ENCODE measurements at regions not wholly inside any gene's neighbourhood (a gene's known extent, or its start where the extent isn't known, plus 50 kb on each side); places are given as distances from the start of the nearest gene placed in this dataset.
"Not testable (repeated sequence)": the region's sequence is repeated elsewhere in the genome, so short reads cannot be mapped to it uniquely, and the experiment has no call there.

- TF ChIP-seq JUND (IDR thresholded peaks at IDR 0.05) = no peak
- no peak for TF ChIP-seq NFIC (IDR thresholded peaks at IDR 0.05; ENCODE audit: borderline replicate concordance)
- TF ChIP-seq POLR2AphosphoS5 (IDR thresholded peaks at IDR 0.05; ENCODE audit: low read depth, low read length) = no peak
- TF ChIP-seq RAD21 (IDR thresholded peaks at IDR 0.05; ENCODE audit: low read length) = no peak
- no peak for TF ChIP-seq ZBTB33 (IDR thresholded peaks at IDR 0.05; ENCODE audit: borderline replicate concordance, low read depth)
- no peak for TF ChIP-seq FOSL2 (IDR thresholded peaks at IDR 0.05; ENCODE audit: borderline replicate concordance, low read depth)
- no peak for TF ChIP-seq EP300 (IDR thresholded peaks at IDR 0.05; ENCODE audit: borderline replicate concordance in 1 of 2, low read depth in 1 of 2, low read length in 1 of 2)
- TF ChIP-seq TEAD4 (IDR thresholded peaks at IDR 0.05; ENCODE audit: borderline replicate concordance, insufficient read depth) = no peak
- no peak for TF ChIP-seq MAX (IDR thresholded peaks at IDR 0.05; ENCODE audit: low read depth)
- no peak for TF ChIP-seq PBX3 (IDR thresholded peaks at IDR 0.05)
- no peak for TF ChIP-seq NRF1 (IDR thresholded peaks at IDR 0.05; ENCODE audit: low read depth, low read length)
- TF ChIP-seq EZH2phosphoT487 (IDR thresholded peaks at IDR 0.05; ENCODE audit: borderline replicate concordance, low read depth) = no peak
- no peak for TF ChIP-seq CHD2 (IDR thresholded peaks at IDR 0.05; ENCODE audit: low read length, partially characterized antibody)
- TF ChIP-seq TAF1 (IDR thresholded peaks at IDR 0.05; ENCODE audit: borderline replicate concordance, low read depth, low read length) = no peak
- TF ChIP-seq TCF12 (IDR thresholded peaks at IDR 0.05) = no peak
- TF ChIP-seq CTCF (IDR thresholded peaks at IDR 0.05) = no peak
- TF ChIP-seq YY1 (IDR thresholded peaks at IDR 0.05; ENCODE audit: low read depth) = no peak
- Histone ChIP-seq H3K9ac (no peak overlapping the region), H3K9me3 (no peaks in the 10 kb centered on the region), H3K27ac (ENCODE audit: low read depth in 2 of 2, low read length in 1 of 2) (no peak overlapping the region), H3K9me2 (no peaks in the 10 kb centered on the region), H3K27me3 (ENCODE audit: insufficient read depth) (no peaks in the 10 kb centered on the region), H3K36me3 (replicated peaks in 1 of 2; ENCODE audit: control insufficient read depth in 1 of 2, insufficient read depth in 2 of 2, low read length in 1 of 2) (no peaks in the 10 kb centered on the region), H4K20me1 (ENCODE audit: insufficient read depth) (no peaks in the 10 kb centered on the region), H2AFZ (ENCODE audit: low read depth) (no peak overlapping the region), H3F3A (replicated peaks; ENCODE audit: insufficient read depth) (no peaks in the 10 kb centered on the region), H3K79me2 (ENCODE audit: insufficient read depth) (no peaks in the 10 kb centered on the region), H3K4me1 (ENCODE audit: control insufficient read depth in 1 of 2, insufficient read depth in 2 of 2, low read depth in 1 of 2, low read length in 1 of 2) (peaks cover 0 to 7% of the 10 kb centered on the region in 2 experiments; a peak in 1 of 4 replicates), H3K4me2 (no peak overlapping the region), H3K4me3 (ENCODE audit: low read depth in 2 of 2, low read length in 1 of 2) (no peak overlapping the region)
- ChIA-PET POLR2A (no interaction called here), CTCF (interaction anchor here (1.4 kb wide), 1 partner anchor 379 kb away, joined by 3 read pairs; no protein-coding TSS in a partner anchor)
- 21% methylated on average over 1 of the region's 1 CpG for WGBS (ENCODE audit: low lambda C conversion rate)
- DNase-seq = no peak
These were observed 85.4 kb upstream of the SLC35F3 start for GRCh38 chr1:233819042-233819441.

GRCh38 chr1:233824179-233824578 is 80.3 kb upstream of the SLC35F3 start:
- H3F3A ChIP-seq (replicated peaks; ENCODE audit: insufficient read depth); H4K20me1 ChIP-seq (ENCODE audit: insufficient read depth); DNase-seq; H3K27ac ChIP-seq (ENCODE audit: low read depth in 2 of 2, low read length in 1 of 2); H3K27me3 ChIP-seq (ENCODE audit: insufficient read depth); H3K36me3 ChIP-seq (replicated peaks in 1 of 2; ENCODE audit: control insufficient read depth in 1 of 2, insufficient read depth in 2 of 2, low read length in 1 of 2); H3K79me2 ChIP-seq (ENCODE audit: insufficient read depth); H3K4me1 ChIP-seq (ENCODE audit: control insufficient read depth in 1 of 2, insufficient read depth in 2 of 2, low read depth in 1 of 2, low read length in 1 of 2); H3K4me2 ChIP-seq; H2AFZ ChIP-seq (ENCODE audit: low read depth); CTCF ChIA-PET; POLR2A ChIA-PET; H3K9me3 ChIP-seq; H3K4me3 ChIP-seq (ENCODE audit: low read depth in 2 of 2, low read length in 1 of 2); H3K9me2 ChIP-seq; H3K9ac ChIP-seq: not testable (repeated sequence)
- 44% methylated on average over 2 of the region's 2 CpGs for WGBS (ENCODE audit: low lambda C conversion rate)

GRCh38 chr1:233827937-233828336 is 76.5 kb upstream of the SLC35F3 start:
- H2AFZ ChIP-seq (ENCODE audit: low read depth); H3K79me2 ChIP-seq (ENCODE audit: insufficient read depth); H3K4me2 ChIP-seq; H3K9me3 ChIP-seq; DNase-seq; H3K4me3 ChIP-seq (ENCODE audit: low read depth in 2 of 2, low read length in 1 of 2); H3K9me2 ChIP-seq; H3K27ac ChIP-seq (ENCODE audit: low read depth in 2 of 2, low read length in 1 of 2); H3F3A ChIP-seq (replicated peaks; ENCODE audit: insufficient read depth); CTCF ChIA-PET; H3K36me3 ChIP-seq (replicated peaks in 1 of 2; ENCODE audit: control insufficient read depth in 1 of 2, insufficient read depth in 2 of 2, low read length in 1 of 2); POLR2A ChIA-PET; H3K9ac ChIP-seq; H3K4me1 ChIP-seq (ENCODE audit: control insufficient read depth in 1 of 2, insufficient read depth in 2 of 2, low read depth in 1 of 2, low read length in 1 of 2); H3K27me3 ChIP-seq (ENCODE audit: insufficient read depth); H4K20me1 ChIP-seq (ENCODE audit: insufficient read depth): not testable (repeated sequence)
- 14% methylated on average over 2 of the region's 2 CpGs for WGBS (ENCODE audit: low lambda C conversion rate)

Measured in SK-N-SH (cell line).